GM12873 (cell line): ENCODE measurements at regions not wholly inside any gene's neighbourhood (a gene's known extent, or its start where the extent isn't known, plus 50 kb on each side); places are given as distances from the start of the nearest gene placed in this dataset.

Experiments
- TF ChIP-seq, protein P1 (sequence below): IDR thresholded peaks from 2 replicates; pipeline ENCODE4 v1.5.1; 2012; ENCODE audit warnings: low read depth, mild to moderate bottlenecking, moderate library complexity, low read length, control low read depth; ENCODE audit not compliant: insufficient read depth; ENCODE audit errors: missing control alignments

DNA sequence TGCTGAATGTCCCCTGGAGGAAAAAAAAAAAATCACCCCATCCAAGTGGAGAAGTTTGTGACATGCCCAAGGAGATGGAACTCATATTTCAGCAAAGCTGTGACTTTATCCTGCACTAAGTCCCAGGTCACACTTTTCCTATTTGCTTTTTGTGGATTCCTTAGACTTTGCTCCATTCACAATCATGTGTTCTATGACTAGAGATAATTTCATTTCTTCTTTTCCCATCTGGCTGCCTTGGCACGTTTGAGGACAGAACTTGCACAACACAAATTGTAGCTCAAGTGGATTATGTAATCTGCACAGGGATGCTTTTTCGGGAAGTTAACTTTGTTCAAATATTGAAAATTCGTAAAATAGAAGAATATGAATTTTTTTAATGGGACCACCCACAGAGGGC is 100.7 kb upstream of the PTPN1 start:
- TF ChIP-seq, protein P1, sequence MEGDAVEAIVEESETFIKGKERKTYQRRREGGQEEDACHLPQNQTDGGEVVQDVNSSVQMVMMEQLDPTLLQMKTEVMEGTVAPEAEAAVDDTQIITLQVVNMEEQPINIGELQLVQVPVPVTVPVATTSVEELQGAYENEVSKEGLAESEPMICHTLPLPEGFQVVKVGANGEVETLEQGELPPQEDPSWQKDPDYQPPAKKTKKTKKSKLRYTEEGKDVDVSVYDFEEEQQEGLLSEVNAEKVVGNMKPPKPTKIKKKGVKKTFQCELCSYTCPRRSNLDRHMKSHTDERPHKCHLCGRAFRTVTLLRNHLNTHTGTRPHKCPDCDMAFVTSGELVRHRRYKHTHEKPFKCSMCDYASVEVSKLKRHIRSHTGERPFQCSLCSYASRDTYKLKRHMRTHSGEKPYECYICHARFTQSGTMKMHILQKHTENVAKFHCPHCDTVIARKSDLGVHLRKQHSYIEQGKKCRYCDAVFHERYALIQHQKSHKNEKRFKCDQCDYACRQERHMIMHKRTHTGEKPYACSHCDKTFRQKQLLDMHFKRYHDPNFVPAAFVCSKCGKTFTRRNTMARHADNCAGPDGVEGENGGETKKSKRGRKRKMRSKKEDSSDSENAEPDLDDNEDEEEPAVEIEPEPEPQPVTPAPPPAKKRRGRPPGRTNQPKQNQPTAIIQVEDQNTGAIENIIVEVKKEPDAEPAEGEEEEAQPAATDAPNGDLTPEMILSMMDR: no peak

DNA sequence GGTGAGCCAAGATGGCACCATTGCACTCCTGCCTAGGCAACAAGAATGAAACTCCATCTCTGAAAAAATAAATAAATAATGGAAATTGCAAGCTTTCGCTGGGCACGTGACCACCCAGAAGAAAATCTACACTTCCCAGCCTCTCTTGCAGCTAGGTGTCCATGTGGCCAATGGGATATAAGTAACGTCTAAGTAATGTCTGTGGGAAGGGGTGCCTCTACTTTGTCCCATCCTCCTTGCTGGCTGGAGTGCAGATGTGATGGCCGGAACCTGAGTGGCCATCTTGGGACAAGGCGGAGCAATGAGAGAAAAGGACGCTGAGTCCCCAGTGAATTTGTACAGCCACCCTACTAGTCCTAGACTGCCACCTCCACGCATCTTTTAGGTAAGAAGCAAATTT is 99.8 kb upstream of the PTPN1 start:
- TF ChIP-seq, protein P1: no peak

DNA sequence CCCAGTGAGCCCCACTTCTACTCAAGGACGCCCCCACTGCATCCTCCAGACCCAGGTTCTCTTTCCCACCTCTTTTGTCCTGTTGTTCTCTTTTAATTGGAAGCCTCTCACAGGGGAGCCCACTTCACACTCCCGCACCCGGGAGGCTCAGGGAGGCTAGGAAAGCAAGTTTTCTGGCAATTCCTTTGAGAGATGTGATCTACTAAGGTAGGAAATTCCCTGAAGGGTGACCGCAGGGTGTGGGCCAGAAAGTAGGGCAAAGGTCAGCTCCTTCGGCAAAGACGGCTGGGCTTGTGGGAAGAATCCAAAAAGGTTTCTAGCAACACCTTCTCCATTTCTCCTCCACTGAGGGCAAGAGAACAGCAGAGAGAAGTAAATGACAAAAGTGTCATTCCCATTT is 98.1 kb upstream of the PTPN1 start:
- TF ChIP-seq, protein P1: no peak

DNA sequence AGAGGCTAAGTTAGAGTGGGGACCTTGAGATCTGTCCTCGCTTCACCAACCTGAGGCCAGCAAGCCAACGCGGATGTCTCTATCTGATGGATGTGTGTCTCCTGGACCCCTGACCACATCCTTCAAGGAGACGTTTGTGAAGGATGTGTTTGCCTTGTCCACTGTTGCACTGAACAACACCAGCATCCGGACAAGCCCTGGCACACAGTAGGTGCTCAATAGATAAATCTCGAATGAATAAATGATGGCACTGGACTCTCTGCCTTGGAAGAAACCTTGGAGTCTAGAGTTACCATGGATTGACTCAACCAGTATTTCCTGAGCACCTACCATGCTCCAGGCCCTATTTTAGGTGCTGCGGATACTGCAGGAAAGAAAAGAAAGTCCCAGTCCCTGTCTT is 97.7 kb upstream of the PTPN1 start:
- TF ChIP-seq, protein P1: no peak

DNA sequence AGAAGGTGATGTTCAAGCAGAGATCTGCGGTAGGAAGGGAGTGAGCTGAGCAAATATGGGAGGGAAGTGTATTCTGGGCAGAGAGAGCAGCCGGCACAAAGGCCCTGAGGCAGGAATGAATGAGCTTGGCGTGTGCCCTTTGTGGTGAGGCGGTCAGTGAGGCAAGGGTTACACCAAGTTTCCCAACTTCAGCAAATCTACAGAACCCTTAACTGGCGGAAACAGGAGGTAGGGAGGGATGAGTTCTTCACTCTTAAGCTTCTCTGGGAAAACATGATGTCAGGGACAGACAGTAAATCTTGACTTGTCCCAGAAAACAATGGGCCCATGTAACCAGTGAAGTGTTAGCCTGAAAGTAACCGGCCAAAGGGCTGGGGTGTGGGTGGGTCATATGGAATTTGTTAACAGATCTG is 97.1 kb upstream of the PTPN1 start:
- TF ChIP-seq, protein P1: no peak

DNA sequence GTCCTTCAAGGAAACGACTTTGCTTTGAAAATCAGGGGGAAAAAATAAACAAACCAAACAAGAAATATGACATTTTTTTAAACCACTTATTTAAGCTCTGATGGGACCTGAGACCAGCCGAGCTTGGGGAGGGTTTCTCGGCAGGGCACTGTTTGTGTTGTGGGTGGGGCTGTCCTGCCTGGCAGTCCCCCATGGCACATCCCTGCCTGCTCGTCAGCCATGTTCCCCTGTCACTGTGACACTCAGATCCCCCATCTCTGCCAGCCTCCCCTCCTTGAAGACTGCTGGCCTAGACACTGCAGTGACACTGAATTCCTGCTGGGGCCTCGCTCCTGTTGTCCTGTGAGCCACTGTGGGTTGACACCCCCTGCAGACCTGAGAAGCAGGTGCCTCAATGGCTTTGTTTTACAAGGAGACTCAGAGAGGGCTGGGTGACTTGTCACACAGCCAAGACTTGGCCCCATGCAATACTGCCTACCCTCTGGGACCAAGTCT is 95.1 kb upstream of the PTPN1 start:
- TF ChIP-seq, protein P1: no peak

DNA sequence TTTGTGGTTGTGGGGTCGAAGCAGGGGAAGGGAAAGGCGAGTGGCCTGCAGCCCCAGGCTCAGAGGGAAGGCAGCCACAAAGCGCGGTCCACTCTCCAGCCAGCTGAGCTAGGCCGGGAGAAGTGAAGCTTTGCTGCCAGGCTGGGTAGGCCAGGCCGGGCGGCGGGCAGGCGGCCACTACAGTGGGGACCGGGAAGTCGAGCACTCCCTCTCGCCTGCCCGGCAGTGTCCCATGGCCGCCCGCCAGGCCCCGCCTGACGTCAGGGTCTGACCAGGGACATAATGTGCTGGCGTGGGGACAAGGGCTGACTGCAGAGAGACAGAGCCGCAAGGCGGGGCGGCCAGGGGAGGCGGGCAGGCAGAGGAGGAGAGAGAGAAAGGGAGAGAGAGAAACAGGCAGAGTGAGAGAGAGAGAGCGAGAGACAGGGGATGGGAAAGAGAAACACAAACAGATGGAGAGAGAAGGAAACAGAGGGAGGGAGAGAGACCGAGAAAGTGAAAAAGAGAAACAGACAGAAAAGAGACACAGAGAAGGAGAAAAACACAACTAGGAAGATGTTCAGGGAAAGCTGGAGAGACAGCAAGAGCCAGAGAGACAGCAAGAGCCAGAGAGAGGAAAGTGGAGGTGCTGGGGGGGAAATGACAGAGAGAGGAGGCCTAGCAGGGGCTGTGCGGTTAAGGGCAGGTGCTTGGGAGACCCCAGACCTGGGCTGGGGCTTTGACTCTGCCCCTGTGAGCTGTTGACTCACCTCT is 94.5 kb upstream of the PTPN1 start:
- TF ChIP-seq, protein P1: no peak
